H9 (cell line): ENCODE measurements at regions not wholly inside any gene's neighbourhood (a gene's known extent, or its start where the extent isn't known, plus 50 kb on each side); places are given as distances from the start of the nearest gene placed in this dataset.
"Not testable (repeated sequence)": the region's sequence is repeated elsewhere in the genome, so short reads cannot be mapped to it uniquely, and the experiment has no call there.

Experiments used
- DNase-seq: peaks from one replicate; pipeline ENCODE4 v3.0.0-alpha.2; 2017
- H2AFZ ChIP-seq: one replicate; pipeline ENCODE4 v1.6.1; 2013; ENCODE audit warnings: mild to moderate bottlenecking, low read length, control low read depth, moderate library complexity
- H2AK5ac ChIP-seq: 2 replicates; pipeline ENCODE4 v1.6.1; 2013; ENCODE audit warnings: low read length, control low read depth, mixed read lengths; ENCODE audit not compliant: insufficient read length
- H2BK120ac ChIP-seq: one replicate; pipeline ENCODE4 v1.6.1; 2013; ENCODE audit warnings: low read depth, mild to moderate bottlenecking, low read length, control low read depth, inconsistent platforms; ENCODE audit not compliant: poor library complexity, severe bottlenecking
- H2BK12ac ChIP-seq: 2 replicates; pipeline ENCODE4 v1.6.1; 2013; ENCODE audit warnings: low read length, control low read depth, mixed read lengths, low read depth; ENCODE audit not compliant: insufficient read length
- H2BK15ac ChIP-seq: 2 replicates; pipeline ENCODE4 v1.6.1; 2013; ENCODE audit warnings: low read depth, low read length, control low read depth
- H2BK20ac ChIP-seq: one replicate; pipeline ENCODE4 v1.6.1; 2013; ENCODE audit warnings: low read depth, mild to moderate bottlenecking, low read length, control low read depth, inconsistent platforms; ENCODE audit not compliant: poor library complexity, severe bottlenecking
- H2BK5ac ChIP-seq: 2 replicates; pipeline ENCODE4 v1.6.1; 2013; ENCODE audit warnings: low read length, control low read depth, mixed read lengths; ENCODE audit not compliant: insufficient read length
- H3K14ac ChIP-seq: 2 replicates; pipeline ENCODE4 v1.6.1; 2013; ENCODE audit warnings: low read length, control low read depth; ENCODE audit not compliant: insufficient read depth
- H3K18ac ChIP-seq: 2 replicates; pipeline ENCODE4 v1.6.1; 2013; ENCODE audit warnings: low read depth, mild to moderate bottlenecking, mixed read lengths, low read length, control low read depth; ENCODE audit not compliant: insufficient read length
- H3K23ac ChIP-seq: 2 replicates; pipeline ENCODE4 v1.6.1; 2013; ENCODE audit warnings: low read length, control low read depth, mixed read lengths, low read depth; ENCODE audit not compliant: insufficient read length
- H3K23me2 ChIP-seq: 2 replicates; pipeline ENCODE4 v1.6.1; 2013; ENCODE audit warnings: low read depth, mild to moderate bottlenecking, mixed read lengths, low read length, control low read depth; ENCODE audit not compliant: insufficient read length, poor library complexity, severe bottlenecking
- H3K27ac ChIP-seq: 2 replicates; pipeline ENCODE4 v1.5.1; 2013; ENCODE audit warnings: low read length, control low read depth, mixed read lengths, low read depth; ENCODE audit not compliant: insufficient read length
- H3K27me3 ChIP-seq: 2 replicates; pipeline ENCODE4 v1.6.1; 2013; ENCODE audit warnings: low read length, control low read depth, inconsistent platforms; ENCODE audit not compliant: insufficient read depth
- H3K4ac ChIP-seq: 2 replicates; pipeline ENCODE4 v1.6.1; 2013; ENCODE audit warnings: low read depth, mild to moderate bottlenecking, control low read depth, inconsistent platforms, low read length, moderate library complexity
- H3K4me1 ChIP-seq: 2 replicates; pipeline ENCODE4 v1.6.1; 2013; ENCODE audit warnings: low read length, control low read depth, inconsistent platforms; ENCODE audit not compliant: insufficient read depth
- H3K4me2 ChIP-seq: 2 replicates; pipeline ENCODE4 v1.6.1; 2013; ENCODE audit warnings: low read length, control low read depth, mixed read lengths; ENCODE audit not compliant: insufficient read length, insufficient read depth
- H3K56ac ChIP-seq: 2 replicates; pipeline ENCODE4 v1.6.1; 2013; ENCODE audit warnings: low read depth, mild to moderate bottlenecking, mixed read lengths, low read length, control low read depth; ENCODE audit not compliant: insufficient read length
- H3K79me1 ChIP-seq: 2 replicates; pipeline ENCODE4 v1.6.1; 2013; ENCODE audit warnings: low read depth, mild to moderate bottlenecking, moderate library complexity, low read length, control low read depth, inconsistent platforms; ENCODE audit not compliant: insufficient read depth, poor library complexity, severe bottlenecking
- H3K79me2 ChIP-seq: 2 replicates; pipeline ENCODE4 v1.6.1; 2013; ENCODE audit warnings: low read length, control low read depth, inconsistent platforms; ENCODE audit not compliant: insufficient read depth
- H3K9ac ChIP-seq: 2 replicates; pipeline ENCODE4 v1.6.1; 2013; ENCODE audit warnings: low read length, control low read depth, mixed read lengths; ENCODE audit not compliant: insufficient read length; ENCODE audit errors: extremely low read depth
- H3K9me3 ChIP-seq: one replicate; pipeline ENCODE4 v1.6.1; 2013; ENCODE audit warnings: low read depth, low read length, inconsistent platforms; ENCODE audit not compliant: control insufficient read depth
- H3T11ph ChIP-seq: one replicate; pipeline ENCODE4 v1.6.1; 2013; ENCODE audit warnings: mild to moderate bottlenecking, low read length, control low read depth, inconsistent platforms
- H4K20me1 ChIP-seq: one replicate; pipeline ENCODE4 v1.6.1; 2013; ENCODE audit not compliant: control insufficient read depth, insufficient read length, insufficient read depth
- H4K5ac ChIP-seq: 2 replicates; pipeline ENCODE4 v1.6.1; 2013; ENCODE audit warnings: low read depth, mild to moderate bottlenecking, mixed read lengths, low read length, control low read depth; ENCODE audit not compliant: insufficient read length
- H4K8ac ChIP-seq: replicated peaks from 2 replicates; pipeline ENCODE4 v1.6.1; 2013; ENCODE audit warnings: low read length, control low read depth, mixed read lengths, low read depth; ENCODE audit not compliant: insufficient read length
- H4K91ac ChIP-seq: 2 replicates; pipeline ENCODE4 v1.6.1; 2013; ENCODE audit warnings: low read depth, mild to moderate bottlenecking, moderate library complexity, mixed read lengths, low read length, control low read depth; ENCODE audit not compliant: insufficient read length
- H3K27ac Mint-ChIP-seq, 3 experiments: 2 replicates in 2 of 3; 3 replicates in 1 of 3; pipeline ENCODE4 v1.8.0; 2020 to 2021; ENCODE audit warnings: mixed read lengths in 3 of 3, mild to moderate bottlenecking in 1 of 3, moderate library complexity in 1 of 3
- H3K27me3 Mint-ChIP-seq: 2 replicates; pipeline ENCODE4 v1.8.0; 2021; ENCODE audit warnings: low read depth, mild to moderate bottlenecking, moderate library complexity, mixed read lengths
- H3K36me3 Mint-ChIP-seq, 3 experiments: 2 replicates in 2 of 3; 3 replicates in 1 of 3; pipeline ENCODE4 v1.8.0; 2020 to 2021; ENCODE audit warnings: low read depth in 3 of 3, mixed read lengths in 3 of 3; ENCODE audit not compliant: insufficient read depth in 1 of 3
- H3K4me1 Mint-ChIP-seq, 2 experiments: 2 replicates each; pipeline ENCODE4 v1.8.0; 2020; ENCODE audit warnings: mixed read lengths in 2 of 2
- H3K4me3 Mint-ChIP-seq, 2 experiments: 2 replicates in 1 of 2; 3 replicates in 1 of 2; pipeline ENCODE4 v1.8.0; 2020 to 2021; ENCODE audit warnings: mild to moderate bottlenecking in 2 of 2, mixed read lengths in 2 of 2, moderate library complexity in 1 of 2
- H3K9me3 Mint-ChIP-seq, 2 experiments: 2 replicates in 1 of 2; 3 replicates in 1 of 2; pipeline ENCODE4 v1.8.0; 2020; ENCODE audit warnings: mild to moderate bottlenecking in 2 of 2, mixed read lengths in 2 of 2, moderate library complexity in 1 of 2
- WGBS: extraction: QIAGEN DNeasy Blood & Tissue Kit; methylation state at CpG from one replicate; pipeline ENCODE4 v1.1.7; 2013; ENCODE audit warnings: missing lambda C conversion rate, low lambda C conversion rate, mixed read lengths; ENCODE audit not compliant: insufficient read length; ENCODE audit errors: extremely low coverage; 5-methylcytosine and 5-hydroxymethylcytosine counted together
- TF ChIP-seq, protein P1 (sequence below): fragments of 200-600 bp; sonication (generic); conservative IDR thresholded peaks from 3 replicates; pipeline ENCODE4 v1.8.0; 2021; ENCODE audit warnings: antibody characterized with exemption, mild to moderate bottlenecking

DNA sequence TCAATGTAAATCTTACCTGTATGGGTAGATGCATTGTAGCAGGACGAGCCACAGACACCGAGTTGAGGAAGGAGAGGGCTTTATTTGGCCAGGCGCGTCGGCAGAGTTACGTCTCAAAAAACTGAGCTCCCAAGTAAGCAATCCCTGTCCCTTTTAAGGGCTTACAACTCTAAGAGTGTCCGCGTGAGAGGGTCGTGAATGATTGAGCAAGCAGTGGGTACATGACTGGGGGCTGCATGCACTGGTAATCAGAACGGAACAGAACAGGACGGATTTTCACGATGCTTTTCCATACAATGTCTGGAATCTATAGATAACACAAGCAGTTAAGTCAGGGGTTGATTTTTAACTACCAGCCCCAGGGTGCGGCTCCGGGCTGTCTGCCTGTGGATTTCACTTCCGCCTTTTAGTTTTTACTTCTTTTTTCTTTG is 524.9 kb upstream of the HTR2C start:
- Histone ChIP-seq H2BK120ac (no peak overlapping the region), H3K27me3 (no peaks in the 10 kb centered on the region), H3K79me2 (no peaks in the 10 kb centered on the region), H3K23ac (no peak overlapping the region), H2BK5ac (no peak overlapping the region), H3K18ac (no peak overlapping the region), H4K20me1 (no peaks in the 10 kb centered on the region), H3K4me2 (no peak overlapping the region), H3K27ac (no peak overlapping the region), H3K4ac (no peak overlapping the region), H2BK15ac (no peak overlapping the region), H3K56ac (no peak overlapping the region), H4K5ac (no peak overlapping the region), H4K91ac (no peak overlapping the region), H3K4me1 (peaks cover 7% of the 10 kb centered on the region; the same call in 1 of the 2 replicates), H2BK20ac (no peak overlapping the region), H2AK5ac (no peak overlapping the region), H3K9ac (no peak overlapping the region), H2BK12ac (no peak overlapping the region), H3K23me2 (no peaks in the 10 kb centered on the region), H2AFZ (no peak overlapping the region), H3K79me1 (no peaks in the 10 kb centered on the region), H3K9me3 (no peaks in the 10 kb centered on the region), H3K14ac (no peak overlapping the region), H4K8ac (no peak overlapping the region), H3T11ph (no peak overlapping the region)
- TF ChIP-seq, protein P1, sequence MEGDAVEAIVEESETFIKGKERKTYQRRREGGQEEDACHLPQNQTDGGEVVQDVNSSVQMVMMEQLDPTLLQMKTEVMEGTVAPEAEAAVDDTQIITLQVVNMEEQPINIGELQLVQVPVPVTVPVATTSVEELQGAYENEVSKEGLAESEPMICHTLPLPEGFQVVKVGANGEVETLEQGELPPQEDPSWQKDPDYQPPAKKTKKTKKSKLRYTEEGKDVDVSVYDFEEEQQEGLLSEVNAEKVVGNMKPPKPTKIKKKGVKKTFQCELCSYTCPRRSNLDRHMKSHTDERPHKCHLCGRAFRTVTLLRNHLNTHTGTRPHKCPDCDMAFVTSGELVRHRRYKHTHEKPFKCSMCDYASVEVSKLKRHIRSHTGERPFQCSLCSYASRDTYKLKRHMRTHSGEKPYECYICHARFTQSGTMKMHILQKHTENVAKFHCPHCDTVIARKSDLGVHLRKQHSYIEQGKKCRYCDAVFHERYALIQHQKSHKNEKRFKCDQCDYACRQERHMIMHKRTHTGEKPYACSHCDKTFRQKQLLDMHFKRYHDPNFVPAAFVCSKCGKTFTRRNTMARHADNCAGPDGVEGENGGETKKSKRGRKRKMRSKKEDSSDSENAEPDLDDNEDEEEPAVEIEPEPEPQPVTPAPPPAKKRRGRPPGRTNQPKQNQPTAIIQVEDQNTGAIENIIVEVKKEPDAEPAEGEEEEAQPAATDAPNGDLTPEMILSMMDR: no peak
- peaks cover 26 to 35% of the 10 kb centered on the region in 2 experiments for H3K4me1 Mint-ChIP-seq
- peak overlapping the region in 2 of 3 experiments; percentile 31 to 56; a peak in 4 of 7 replicates for H3K27ac Mint-ChIP-seq
- H3K36me3 Mint-ChIP-seq: peaks cover 9 to 25% (median 20%) of the 10 kb centered on the region in 3 experiments; a peak in 6 of 7 replicates
- no peaks in the 10 kb centered on the region for H3K27me3 Mint-ChIP-seq
- no peaks in the 10 kb centered on the region; a peak in 1 of 5 replicates for H3K9me3 Mint-ChIP-seq
- no peak overlapping the region for H3K4me3 Mint-ChIP-seq
- no CpG with 5 or more reads among the region's 15 CpGs for WGBS
- no peak for DNase-seq

DNA sequence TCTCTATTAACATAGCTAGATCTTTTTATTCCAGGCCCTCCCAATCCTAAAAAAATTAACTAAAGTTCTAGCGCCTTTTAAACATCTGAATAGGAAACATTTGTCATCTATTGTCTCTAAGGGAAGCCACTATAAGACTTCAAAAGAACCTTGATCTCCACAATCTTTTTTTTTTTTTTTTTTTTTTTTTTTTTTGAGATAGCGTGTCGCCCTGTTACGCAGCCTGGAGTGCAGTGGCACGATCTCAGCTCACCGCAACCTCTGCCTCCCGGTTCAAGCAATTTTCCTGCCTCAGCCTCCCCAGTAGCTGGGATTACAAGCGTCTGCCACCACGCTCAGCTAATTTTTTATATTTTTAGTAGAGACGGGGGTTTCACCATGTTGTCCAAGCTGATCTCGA is 526.5 kb upstream of the HTR2C start:
- not testable (repeated sequence) for H3K27ac ChIP-seq, H2BK120ac ChIP-seq, H3K9ac ChIP-seq, H3K27ac Mint-ChIP-seq, H2BK20ac ChIP-seq, H2AFZ ChIP-seq, H3K9me3 ChIP-seq, H2AK5ac ChIP-seq, H3K79me1 ChIP-seq, H3K79me2 ChIP-seq, H4K20me1 ChIP-seq, H3K4ac ChIP-seq, DNase-seq, H2BK12ac ChIP-seq, H3K4me1 ChIP-seq, H3K4me2 ChIP-seq, H4K91ac ChIP-seq, H4K5ac ChIP-seq, H3T11ph ChIP-seq, H3K27me3 Mint-ChIP-seq, H3K27me3 ChIP-seq, H2BK5ac ChIP-seq, H3K56ac ChIP-seq, H4K8ac ChIP-seq, H3K14ac ChIP-seq, H3K23me2 ChIP-seq, H3K18ac ChIP-seq, H2BK15ac ChIP-seq, H3K9me3 Mint-ChIP-seq, H3K23ac ChIP-seq
- Mint-ChIP-seq H3K36me3 (peaks cover 9 to 29% (median 18%) of the 10 kb centered on the region in 3 experiments; a peak in 6 of 7 replicates), H3K4me1 (peaks cover 33 to 41% of the 10 kb centered on the region in 2 experiments), H3K4me3 (0 out of 5 replicates have a peak overlapping the region, but pooled peaks of 1 of the 2 experiments have one; percentile 14)
- WGBS: no CpG with 5 or more reads among the region's 11 CpGs
